H1 (cell line): ENCODE measurements at regions not wholly inside any gene's neighbourhood (a gene's known extent, or its start where the extent isn't known, plus 50 kb on each side); places are given as distances from the start of the nearest gene placed in this dataset.

Experiments
- CTCF ChIA-PET: fragments of 300-600 bp; sonication (Branson Sonifier 250); formaldehyde crosslinking; loops from one replicate; lab custom pipeline; 2021; ENCODE audit not compliant: partially characterized antibody; lab: Charles Lee
- POLR2A ChIA-PET: fragments of 300-600 bp; sonication (Branson Sonifier 250); formaldehyde crosslinking; loops from one replicate; lab custom pipeline; 2021; ENCODE audit warnings: inconsistent platforms; ENCODE audit not compliant: partially characterized antibody; lab: Charles Lee
- DNase-seq, 2 experiments: peaks; one replicate each; pipeline versions ENCODE4 v3.0.0 to v3.0.0-alpha.2; 2010 to 2022; ENCODE audit warnings: low spot score in 2 of 2, low read depth in 1 of 2, mixed read lengths in 1 of 2
- FAIRE-seq: peaks from 2 replicates; lab custom pipeline; 2011; peaks lifted over from hg19 to GRCh38; lab: Jason Lieb, UNC
- H2AFZ ChIP-seq: 2 replicates; pipeline ENCODE4 v1.8.1; 2012; ENCODE audit warnings: low read length, inconsistent platforms
- H2AK5ac ChIP-seq: 2 replicates; pipeline ENCODE4 v1.6.1; 2013; ENCODE audit warnings: low read depth, low read length
- H2BK120ac ChIP-seq: replicated peaks from 2 replicates; pipeline ENCODE3; 2013; ENCODE audit warnings: low read depth, low read length, inconsistent platforms
- H2BK12ac ChIP-seq: 2 replicates; pipeline ENCODE4 v1.6.1; 2013; ENCODE audit warnings: low read depth, low read length
- H2BK15ac ChIP-seq: 2 replicates; pipeline ENCODE4 v1.6.1; 2013; ENCODE audit warnings: low read length
- H2BK20ac ChIP-seq: 2 replicates; pipeline ENCODE4 v1.6.1; 2013; ENCODE audit warnings: low read length
- H2BK5ac ChIP-seq: 2 replicates; pipeline ENCODE4 v1.6.1; 2013; ENCODE audit warnings: low read depth, low read length
- H3K14ac ChIP-seq: 2 replicates; pipeline ENCODE4 v1.6.1; 2013; ENCODE audit warnings: inconsistent platforms; ENCODE audit not compliant: insufficient read length
- H3K18ac ChIP-seq: 2 replicates; pipeline ENCODE4 v1.6.1; 2013; ENCODE audit warnings: low read length; ENCODE audit errors: extremely low read depth
- H3K23ac ChIP-seq: 2 replicates; pipeline ENCODE4 v1.6.1; 2013; ENCODE audit warnings: inconsistent platforms; ENCODE audit not compliant: insufficient read length
- H3K23me2 ChIP-seq: 2 replicates; pipeline ENCODE4 v1.6.1; 2013; ENCODE audit warnings: low read depth, low read length
- H3K27ac ChIP-seq: 2 replicates; pipeline ENCODE4 v1.6.1; 2011; ENCODE audit warnings: low read depth, low read length, inconsistent platforms
- H3K27me3 ChIP-seq, 4 experiments: replicated peaks in 1 of 4; 1 replicate in 1 of 4; 2 replicates in 3 of 4; pipeline versions ENCODE4 v1.6.1 to v1.8.1; 2011 to 2013; ENCODE audit warnings: low read length in 3 of 4, mild to moderate bottlenecking in 3 of 4, inconsistent platforms in 2 of 4, mixed read lengths in 2 of 4, moderate library complexity in 1 of 4; ENCODE audit not compliant: control insufficient read depth in 3 of 4, insufficient read depth in 3 of 4; ENCODE audit errors: extremely low read depth in 1 of 4
- H3K36me3 ChIP-seq, 4 experiments: 2 replicates each; pipeline versions ENCODE4 v1.6.1 to v1.8.1; 2011 to 2013; ENCODE audit warnings: mild to moderate bottlenecking in 4 of 4, low read length in 3 of 4, moderate library complexity in 2 of 4, control low read depth in 1 of 4, inconsistent platforms in 1 of 4; ENCODE audit not compliant: insufficient read depth in 4 of 4, control insufficient read depth in 2 of 4
- H3K4ac ChIP-seq: replicated peaks from 2 replicates; pipeline ENCODE3; 2013; ENCODE audit warnings: low read length, low read depth, mixed read lengths, inconsistent platforms; ENCODE audit not compliant: insufficient read length
- H3K4me1 ChIP-seq, 4 experiments: replicated peaks in 1 of 4; 1 replicate in 1 of 4; 2 replicates in 3 of 4; pipeline versions ENCODE4 v1.6.1 to v1.8.1; 2011 to 2013; ENCODE audit warnings: low read length in 3 of 4, inconsistent platforms in 2 of 4, mixed read lengths in 1 of 4; ENCODE audit not compliant: insufficient read depth in 4 of 4, control insufficient read depth in 3 of 4
- H3K4me2 ChIP-seq, 2 experiments: 2 replicates each; pipeline versions ENCODE4 v1.6.1 to v1.8.1; 2011 to 2013; ENCODE audit warnings: low read depth in 2 of 2, low read length in 2 of 2, control low read depth in 1 of 2, inconsistent platforms in 1 of 2, mild to moderate bottlenecking in 1 of 2; ENCODE audit not compliant: insufficient read depth in 1 of 2
- H3K4me3 ChIP-seq, 4 experiments: fragments of 200-600, 300-600 bp in 1 of 4; sonication (generic), shearing (Covaris generic), sonication (Bioruptor Twin) in 1 of 4; 2 replicates each; pipeline versions ENCODE4 v1.5.1 to v1.8.1; 2011 to 2016; ENCODE audit warnings: low read length in 4 of 4, low read depth in 3 of 4, control low read depth in 2 of 4, inconsistent platforms in 2 of 4, mild to moderate bottlenecking in 2 of 4, mixed read lengths in 1 of 4, moderate library complexity in 1 of 4; ENCODE audit not compliant: insufficient read depth in 2 of 4; ENCODE audit errors: extremely low read depth in 1 of 4
- H3K56ac ChIP-seq: replicated peaks from 2 replicates; pipeline ENCODE3; 2013; ENCODE audit warnings: low read depth, mild to moderate bottlenecking, mixed read lengths, low read length, inconsistent platforms; ENCODE audit not compliant: insufficient read length
- H3K79me1 ChIP-seq: 2 replicates; pipeline ENCODE4 v1.6.1; 2013; ENCODE audit warnings: low read depth, low read length, control low read depth
- H3K79me2 ChIP-seq, 2 experiments: 2 replicates each; pipeline versions ENCODE4 v1.6.1 to v1.8.1; 2012 to 2013; ENCODE audit warnings: low read length in 2 of 2, mild to moderate bottlenecking in 2 of 2, inconsistent platforms in 1 of 2; ENCODE audit not compliant: insufficient read depth in 2 of 2, control insufficient read depth in 1 of 2
- H3K9ac ChIP-seq, 4 experiments: replicated peaks in 1 of 4; 1 replicate in 1 of 4; 2 replicates in 3 of 4; pipeline versions ENCODE4 v1.6.1 to v1.8.1; 2011 to 2013; ENCODE audit warnings: low read depth in 3 of 4, low read length in 3 of 4, control low read depth in 2 of 4, mild to moderate bottlenecking in 2 of 4, moderate library complexity in 2 of 4, inconsistent platforms in 1 of 4; ENCODE audit errors: extremely low read depth in 1 of 4
- H3K9me3 ChIP-seq, 2 experiments: 2 replicates each; pipeline versions ENCODE4 v1.6.1 to v1.8.1; 2012 to 2013; ENCODE audit warnings: mild to moderate bottlenecking in 2 of 2, moderate library complexity in 2 of 2, control low read depth in 1 of 2, inconsistent platforms in 1 of 2, low read depth in 1 of 2, low read length in 1 of 2, mixed read lengths in 1 of 2; ENCODE audit not compliant: insufficient read depth in 2 of 2
- H4K20me1 ChIP-seq, 2 experiments: replicated peaks in 1 of 2; 2 replicates each; pipeline versions ENCODE3 to v1.8.1; 2011 to 2013; ENCODE audit warnings: inconsistent platforms in 2 of 2, low read length in 2 of 2, mild to moderate bottlenecking in 1 of 2; ENCODE audit not compliant: insufficient read depth in 2 of 2, control insufficient read depth in 1 of 2
- H4K5ac ChIP-seq: 2 replicates; pipeline ENCODE4 v1.6.1; 2013; ENCODE audit warnings: low read length, low read depth, mixed read lengths, inconsistent platforms; ENCODE audit not compliant: insufficient read length
- H4K8ac ChIP-seq: 2 replicates; pipeline ENCODE4 v1.8.0; 2013; ENCODE audit warnings: mild to moderate bottlenecking, moderate library complexity, low read length, inconsistent platforms; ENCODE audit not compliant: insufficient read depth; ENCODE audit errors: extremely low read depth
- H4K91ac ChIP-seq: replicated peaks from 2 replicates; pipeline ENCODE3; 2013; ENCODE audit warnings: low read length, mixed read lengths, inconsistent platforms; ENCODE audit not compliant: insufficient read length
- ASH2L ChIP-seq: fragments of 200-600, 300-600 bp; sonication (generic); IDR thresholded peaks from one replicate; pipeline ENCODE4 v1.7.1; 2017; ENCODE audit warnings: low read length
- CBX8 ChIP-seq: fragments of 300-800, 300-1000 bp; sonication (generic); IDR thresholded peaks from 2 replicates; pipeline ENCODE4 v1.7.1; 2016; ENCODE audit warnings: low read depth, low read length, borderline replicate concordance
- CHD1 ChIP-seq: IDR thresholded peaks from 2 replicates; pipeline ENCODE4 v1.6.1; 2012; ENCODE audit warnings: low read depth, low read length, improper control_type of control experiment
- CHD2 ChIP-seq: IDR thresholded peaks from 2 replicates; pipeline ENCODE4 v1.6.1; 2012; ENCODE audit warnings: low read length, improper control_type of control experiment
- CREB1 ChIP-seq: IDR thresholded peaks from 2 replicates; pipeline ENCODE4 v1.6.1; 2012; ENCODE audit warnings: inconsistent platforms
- EGR1 ChIP-seq: IDR thresholded peaks from 2 replicates; pipeline ENCODE4 v1.6.1; 2011; ENCODE audit warnings: low read depth, low read length, borderline replicate concordance
- HDAC2 ChIP-seq, 2 experiments: fragments of 300-600 bp in 1 of 2; sonication (generic) in 1 of 2; IDR thresholded peaks; 2 replicates each; pipeline ENCODE4 v1.6.1; 2011 to 2012; ENCODE audit warnings: low read depth in 2 of 2, low read length in 2 of 2, mild to moderate bottlenecking in 2 of 2, moderate library complexity in 2 of 2, borderline replicate concordance in 1 of 2, inconsistent platforms in 1 of 2
- JUN ChIP-seq: IDR thresholded peaks from 2 replicates; pipeline ENCODE4 v1.6.1; 2011; ENCODE audit warnings: low read depth, mild to moderate bottlenecking, improper control_type of control experiment, low read length
- KDM4A ChIP-seq: IDR thresholded peaks from one replicate; pipeline ENCODE4 v1.7.1; 2012; ENCODE audit warnings: low read depth, mild to moderate bottlenecking, moderate library complexity, low read length, inconsistent platforms; ENCODE audit not compliant: severe bottlenecking
- NANOG ChIP-seq: IDR thresholded peaks from 2 replicates; pipeline ENCODE4 v1.6.1; 2011; ENCODE audit warnings: low read length, low read depth, mild to moderate bottlenecking, inconsistent platforms; ENCODE audit not compliant: insufficient read depth, poor library complexity, severe bottlenecking
- POLR2AphosphoS5 ChIP-seq: IDR thresholded peaks from 2 replicates; pipeline ENCODE4 v1.6.1; 2011; ENCODE audit warnings: low read depth, low read length
- SIN3A ChIP-seq, 2 experiments: IDR thresholded peaks in 1 of 2; conservative IDR thresholded peaks in 1 of 2; 2 replicates each; pipeline ENCODE4 v1.6.1; 2011 to 2012; ENCODE audit warnings: low read length in 2 of 2, improper control_type of control experiment in 1 of 2, low read depth in 1 of 2, mild to moderate bottlenecking in 1 of 2
- SIRT6 ChIP-seq: IDR thresholded peaks from one replicate; pipeline ENCODE4 v1.7.1; 2012; ENCODE audit warnings: low read length, inconsistent platforms
- TCF12 ChIP-seq: IDR thresholded peaks from 2 replicates; pipeline ENCODE4 v1.6.1; 2011; ENCODE audit warnings: low read depth, mild to moderate bottlenecking, low read length
- ZNF274 ChIP-seq: IDR thresholded peaks from 2 replicates; pipeline ENCODE4 v1.7.0; 2012; ENCODE audit warnings: low read length, borderline replicate concordance; ENCODE audit errors: extremely low read depth
- WGBS, 2 experiments: shearing (Covaris generic) in 1 of 2; methylation state at CpG; one replicate each; pipeline versions ENCODE4 v1.1.6 to v1.1.7; 2013 to 2015; ENCODE audit warnings: low lambda C conversion rate in 2 of 2, mixed read lengths in 2 of 2, inconsistent platforms in 1 of 2, low coverage in 1 of 2, missing lambda C conversion rate in 1 of 2; ENCODE audit not compliant: insufficient replicate concordance in 2 of 2, insufficient coverage in 1 of 2, insufficient read length in 1 of 2; ENCODE audit errors: extremely low coverage in 1 of 2, missing lambda C conversion rate in 1 of 2; 5-methylcytosine and 5-hydroxymethylcytosine counted together

- H3K79me2 ChIP-seq = no peaks in the 10 kb centered on the region
- H3K23ac ChIP-seq = no peak overlapping the region
- no peak overlapping the region for H2BK20ac ChIP-seq
- H4K20me1 ChIP-seq = no peaks in the 10 kb centered on the region
- peaks cover 0 to 14% (median 4%) of the 10 kb centered on the region in 4 experiments; a peak in 5 of 7 replicates for H3K4me1 ChIP-seq
- 0 out of 2 replicates have a peak overlapping the region, but pooled peaks have one; percentile 1 for H2BK15ac ChIP-seq
- 89% methylated on average over 7 of the region's 7 CpGs; no CpG with 5 or more reads in 1 of the 2 experiments for WGBS, 2 experiments
- no peak overlapping the region; the same call in 1 of the 2 replicates for H2AK5ac ChIP-seq
- peak overlapping the region; percentile 80; the same call in 1 of the 2 replicates for H2BK12ac ChIP-seq
- no peak overlapping the region for H4K5ac ChIP-seq
- H2AFZ ChIP-seq = no peak overlapping the region
- H3K4ac ChIP-seq = peak overlapping the region; percentile 44
- H3K9ac ChIP-seq = no peak overlapping the region
- no peak overlapping the region for H3K4me2 ChIP-seq
- H3K14ac ChIP-seq = no peak overlapping the region
- DNase-seq (no peak), FAIRE-seq (no peak)
- H3K18ac ChIP-seq = peak overlapping the region; percentile 14; the same call in 1 of the 2 replicates
- H3K9me3 ChIP-seq = no peaks in the 10 kb centered on the region
- H3K56ac ChIP-seq = no peak overlapping the region
- H2BK5ac ChIP-seq = peak overlapping the region; percentile 5; the same call in 1 of the 2 replicates
- no peaks in the 10 kb centered on the region for H3K79me1 ChIP-seq
- no peak overlapping the region for H3K27ac ChIP-seq
- ChIA-PET CTCF (interaction anchor here (0.7 to 1.2 kb wide), 2 partner anchors 18 to 576 kb away, joined by 3 read pairs; no protein-coding TSS in a partner anchor), POLR2A (no interaction called here)
- peak overlapping the region; percentile 26 for H4K91ac ChIP-seq
- H3K27me3 ChIP-seq = no peaks in the 10 kb centered on the region
- no peak overlapping the region for H2BK120ac ChIP-seq
- no peak overlapping the region for H3K4me3 ChIP-seq
- no peaks in the 10 kb centered on the region for H3K23me2 ChIP-seq
- peak overlapping the region; percentile 78; the same call in 1 of the 2 replicates for H4K8ac ChIP-seq
- no peaks in the 10 kb centered on the region for H3K36me3 ChIP-seq
- TF ChIP-seq CHD2 (no peak), JUN (no peak), EGR1 (no peak), NANOG (no peak), TCF12 (no peak), ZNF274 (no peak), HDAC2 (IDR thresholded peaks at IDR 0.05; ENCODE audit: borderline replicate concordance in 1 of 2, low read depth in 2 of 2, low read length in 2 of 2) (no peak), POLR2AphosphoS5 (no peak), KDM4A (no peak), CHD1 (no peak), SIN3A (conservative IDR thresholded peaks at IDR 0.05 in 1 of 2, IDR thresholded peaks at IDR 0.05 in 1 of 2; ENCODE audit: low read depth in 1 of 2, low read length in 2 of 2) (no peak), CREB1 (no peak), CBX8 (no peak), ASH2L (no peak), SIRT6 (no peak)
Measured at GRCh38 chr7:3172768-3173280, 128.2 kb upstream of the SDK1 start.
